HL-60 (cell line): ENCODE measurements at regions not wholly inside any gene's neighbourhood (a gene's known extent, or its start where the extent isn't known, plus 50 kb on each side); places are given as distances from the start of the nearest gene placed in this dataset.

Experiments
- DNase-seq, 2 experiments: peaks; one replicate each; pipeline ENCODE4 v3.0.0-alpha.2; 2010 to 2020; ENCODE audit warnings: low read depth in 1 of 2, low spot score in 1 of 2
- H3K27ac ChIP-seq: fragments of 250-450 bp; sonication (Bioruptor Pico); replicated peaks from 2 replicates; pipeline ENCODE4 v1.5.1; 2020; ENCODE audit warnings: mild to moderate bottlenecking, moderate library complexity
- H3K27me3 ChIP-seq: fragments of 250-450 bp; sonication (Bioruptor Pico); 2 replicates; pipeline ENCODE4 v1.5.1; 2021; ENCODE audit warnings: mild to moderate bottlenecking, moderate library complexity; ENCODE audit not compliant: insufficient read depth, poor library complexity, severe bottlenecking
- H3K4me3 ChIP-seq: replicated peaks from 2 replicates; pipeline ENCODE4 v1.5.1; 2011; ENCODE audit warnings: mild to moderate bottlenecking, control low read depth, low read length; ENCODE audit not compliant: insufficient read depth
- CTCF ChIP-seq: IDR thresholded peaks from one replicate; pipeline ENCODE4 v1.5.1; 2011; ENCODE audit warnings: low read length, control low read depth, inconsistent platforms; ENCODE audit not compliant: insufficient read depth
- GABPA ChIP-seq: IDR thresholded peaks from 2 replicates; pipeline ENCODE4 v1.6.1; 2012; ENCODE audit warnings: low read depth
- POLR2AphosphoS5 ChIP-seq: IDR thresholded peaks from 2 replicates; pipeline ENCODE4 v1.6.1; 2012; ENCODE audit warnings: low read depth
- REST ChIP-seq: IDR thresholded peaks from 2 replicates; pipeline ENCODE4 v1.6.1; 2012; ENCODE audit warnings: low read depth; ENCODE audit not compliant: insufficient replicate concordance
- SPI1 ChIP-seq: IDR thresholded peaks from 2 replicates; pipeline ENCODE4 v1.6.1; 2012; ENCODE audit warnings: low read depth, mild to moderate bottlenecking, borderline replicate concordance

GRCh38 chr12:74751441-74751840 is 213.8 kb downstream of the ATXN7L3B start:
- Histone ChIP-seq H3K27ac (no peak overlapping the region), H3K4me3 (no peak overlapping the region), H3K27me3 (no peaks in the 10 kb centered on the region)
- TF ChIP-seq POLR2AphosphoS5 (no peak), SPI1 (no peak), REST (no peak), GABPA (no peak), CTCF (no peak)
- no peak for DNase-seq

GRCh38 chr12:74752215-74752614 is 214.6 kb downstream of the ATXN7L3B start:
- TF ChIP-seq REST: no peak
- no peak for TF ChIP-seq SPI1
- TF ChIP-seq GABPA: no peak
- no peak for TF ChIP-seq CTCF
- TF ChIP-seq POLR2AphosphoS5: no peak

GRCh38 chr12:74770552-74770951 is 232.9 kb downstream of the ATXN7L3B start:
- Histone ChIP-seq H3K4me3 (no peak overlapping the region), H3K27ac (no peak overlapping the region), H3K27me3 (no peaks in the 10 kb centered on the region)
- no peak for DNase-seq
- TF ChIP-seq POLR2AphosphoS5: no peak
- TF ChIP-seq SPI1: no peak
- no peak for TF ChIP-seq CTCF
- no peak for TF ChIP-seq REST
- no peak for TF ChIP-seq GABPA

More at GRCh38 chr12:74752215-74752614, 214.6 kb downstream of the ATXN7L3B start:
- no peak overlapping the region for H3K27ac ChIP-seq
- DNase-seq: no peak
- no peaks in the 10 kb centered on the region for H3K27me3 ChIP-seq
- H3K4me3 ChIP-seq: no peak overlapping the region
